Neural crest cell (in vitro differentiated cells): ENCODE measurements at regions not wholly inside any gene's neighbourhood (a gene's known extent, or its start where the extent isn't known, plus 50 kb on each side); places are given as distances from the start of the nearest gene placed in this dataset.

ENCODE experiments used
- DNase-seq: peaks from one replicate; pipeline ENCODE4 v3.0.0; 2021; ENCODE audit warnings: low read depth, mixed read lengths, low spot score
- H3K27ac Mint-ChIP-seq: one replicate; pipeline ENCODE4 v1.8.0; 2021; ENCODE audit warnings: mild to moderate bottlenecking, mixed read lengths; ENCODE audit not compliant: unreplicated experiment
- H3K27me3 Mint-ChIP-seq: 2 replicates; pipeline ENCODE4 v1.8.0; 2021; ENCODE audit warnings: low read depth, mild to moderate bottlenecking, mixed read lengths
- H3K36me3 Mint-ChIP-seq: 2 replicates; pipeline ENCODE4 v1.8.0; 2021; ENCODE audit warnings: low read depth, mild to moderate bottlenecking, mixed read lengths
- H3K4me1 Mint-ChIP-seq: 2 replicates; pipeline ENCODE4 v1.8.0; 2021; ENCODE audit warnings: mixed read lengths
- H3K4me3 Mint-ChIP-seq: one replicate; pipeline ENCODE4 v1.8.0; 2021; ENCODE audit warnings: mild to moderate bottlenecking, mixed read lengths
- H3K9me3 Mint-ChIP-seq: 2 replicates; pipeline ENCODE4 v1.8.0; 2021; ENCODE audit warnings: mixed read lengths
- CTCF ChIP-seq: fragments of 200-600 bp; sonication (generic); conservative IDR thresholded peaks from 2 replicates; pipeline ENCODE4 v1.5.0; 2021; ENCODE audit warnings: antibody characterized with exemption, mild to moderate bottlenecking

GRCh38 chr5:148897842-148898241 is 71.4 kb downstream of the ADRB2 start:
- H3K9me3 Mint-ChIP-seq = peaks cover 16% of the 10 kb centered on the region
- no peak for DNase-seq
- peaks cover 5% of the 10 kb centered on the region for H3K27me3 Mint-ChIP-seq
- no peak overlapping the region for H3K27ac Mint-ChIP-seq
- H3K36me3 Mint-ChIP-seq = no peaks in the 10 kb centered on the region
- H3K4me1 Mint-ChIP-seq = no peaks in the 10 kb centered on the region
- H3K4me3 Mint-ChIP-seq = no peak overlapping the region
- no peak for TF ChIP-seq CTCF

GRCh38 chr5:148898413-148899075 is 72.1 kb downstream of the ADRB2 start:
- H3K4me1 Mint-ChIP-seq = no peaks in the 10 kb centered on the region
- TF ChIP-seq CTCF = no peak
- H3K27ac Mint-ChIP-seq = no peak overlapping the region
- DNase-seq = no peak
- H3K4me3 Mint-ChIP-seq = no peak overlapping the region
- peaks cover 12% of the 10 kb centered on the region for H3K9me3 Mint-ChIP-seq
- H3K27me3 Mint-ChIP-seq = peaks cover 5% of the 10 kb centered on the region
- no peaks in the 10 kb centered on the region for H3K36me3 Mint-ChIP-seq

GRCh38 chr5:148899993-148900392 is 73.6 kb downstream of the ADRB2 start:
- Mint-ChIP-seq H3K4me1 (no peaks in the 10 kb centered on the region), H3K27me3 (peaks cover 3% of the 10 kb centered on the region), H3K9me3 (peaks cover under 1% of the 10 kb centered on the region), H3K27ac (no peak overlapping the region), H3K4me3 (no peak overlapping the region), H3K36me3 (no peaks in the 10 kb centered on the region)
- DNase-seq = no peak
- no peak for TF ChIP-seq CTCF

DNA sequence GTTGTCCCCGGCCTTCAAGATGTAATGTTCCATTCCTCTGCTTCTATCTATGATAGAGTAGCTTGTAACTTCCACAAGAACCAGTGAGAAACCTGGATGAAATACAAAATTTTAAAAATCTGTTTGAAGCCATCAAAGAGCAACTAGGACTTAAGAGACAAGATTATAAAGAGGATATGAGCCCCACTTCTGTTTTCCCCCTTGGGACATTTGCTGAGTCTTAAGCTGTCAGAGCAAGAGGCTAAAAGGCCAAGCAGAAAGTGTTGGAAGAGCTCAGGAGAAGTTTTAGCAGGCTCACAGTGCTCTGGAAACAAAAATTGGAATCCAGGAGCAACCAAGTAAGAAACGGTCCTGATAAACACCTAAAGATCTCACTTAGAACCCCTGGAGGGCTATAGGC is 76.1 kb downstream of the ADRB2 start:
- DNase-seq = no peak
- no peaks in the 10 kb centered on the region for H3K36me3 Mint-ChIP-seq
- no peaks in the 10 kb centered on the region for H3K9me3 Mint-ChIP-seq
- H3K4me1 Mint-ChIP-seq = no peaks in the 10 kb centered on the region
- no peak overlapping the region for H3K27ac Mint-ChIP-seq
- H3K4me3 Mint-ChIP-seq = no peak overlapping the region
- peaks cover 3% of the 10 kb centered on the region for H3K27me3 Mint-ChIP-seq
- no peak for TF ChIP-seq CTCF

DNA sequence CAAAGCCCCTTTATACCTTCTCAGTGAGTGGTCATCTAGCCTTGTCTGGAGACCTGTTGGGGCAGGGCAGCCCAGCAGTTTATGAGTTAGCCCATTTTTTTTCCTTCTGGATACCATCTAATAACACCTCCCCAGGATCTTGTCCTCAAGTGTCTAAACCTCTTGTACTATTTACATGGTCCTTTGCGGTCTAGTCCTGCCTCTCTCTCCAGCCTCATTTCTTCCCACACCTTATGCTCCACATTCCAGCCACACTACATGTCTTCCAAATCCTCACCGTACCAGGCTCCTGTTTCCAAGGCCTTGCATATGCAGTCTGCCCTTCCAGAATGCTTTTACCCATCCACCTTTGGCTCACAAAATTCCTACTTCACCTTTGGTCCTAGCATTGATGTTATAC is 77.2 kb downstream of the ADRB2 start:
- H3K27ac Mint-ChIP-seq = no peak overlapping the region
- TF ChIP-seq CTCF = no peak
- no peaks in the 10 kb centered on the region for H3K27me3 Mint-ChIP-seq
- H3K4me1 Mint-ChIP-seq = no peaks in the 10 kb centered on the region
- H3K4me3 Mint-ChIP-seq = no peak overlapping the region
- no peak for DNase-seq
- H3K9me3 Mint-ChIP-seq = no peaks in the 10 kb centered on the region
- no peaks in the 10 kb centered on the region for H3K36me3 Mint-ChIP-seq
